ENCODE measurements at regions not wholly inside any gene's neighbourhood (a gene's known extent, or its start where the extent isn't known, plus 50 kb on each side); places are given as distances from the start of the nearest gene placed in this dataset.

DNA sequence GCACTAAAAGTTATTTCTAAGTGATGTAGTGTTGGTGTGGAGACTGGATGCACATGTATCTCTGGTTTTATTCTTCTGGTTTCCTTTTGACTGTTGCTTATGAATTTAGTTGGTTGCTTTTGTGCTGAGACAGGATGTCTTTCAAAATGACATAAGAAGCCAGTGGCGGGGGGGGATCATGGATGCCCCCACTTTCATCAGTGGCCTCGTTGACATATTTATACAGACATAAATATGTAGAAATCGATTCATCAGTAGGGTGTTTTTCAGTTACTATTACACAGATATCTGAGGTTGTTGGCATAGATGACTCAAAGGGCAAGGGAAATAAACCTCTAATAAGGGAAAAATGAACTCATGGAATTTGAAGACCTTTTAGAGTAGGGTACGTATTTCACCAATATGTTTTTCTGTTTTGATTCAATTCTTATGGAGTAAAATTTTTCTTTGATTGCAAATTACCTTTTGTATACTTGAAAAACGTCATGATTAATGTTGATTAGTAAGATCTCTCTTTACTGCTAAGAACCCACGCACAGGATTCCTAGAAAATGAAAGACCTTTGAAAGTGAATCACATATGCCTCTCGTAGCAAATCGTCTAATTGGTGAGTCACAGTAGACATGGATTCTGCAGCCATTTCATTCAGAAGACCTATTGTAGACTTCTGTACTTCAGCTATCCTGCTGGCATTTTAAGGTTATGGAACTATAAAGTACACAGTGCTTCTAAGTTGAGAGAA, 97.4 kb upstream of the RBMS3 start:
- TF ChIP-seq CTCF (IDR thresholded peaks at IDR 0.05) (no peak), POLR2A (IDR thresholded peaks at IDR 0.05) (no peak)

Data from lower leg skin (tissue), 3 donors.